HCT116 (cell line): ENCODE measurements at regions not wholly inside any gene's neighbourhood (a gene's known extent, or its start where the extent isn't known, plus 50 kb on each side); places are given as distances from the start of the nearest gene placed in this dataset.

Experiments
- ATAC-seq: fragments of 200-7000 bp; cut with Tn5 transposase; 2 replicates; pipeline ENCODE4 v1.9.1; 2020; ENCODE audit warnings: mild to moderate bottlenecking, moderate library complexity
- BruUV-seq: library from RNA; stranded (reverse); fragments of 400-500 nt; replicated peaks from 2 replicates; lab custom pipeline; 2021; lab: Mats Ljungman, UMichigan
- CTCF ChIA-PET: fragments of 300-600 bp; sonication (Branson Sonifier 250); formaldehyde crosslinking; loops from one replicate; lab custom pipeline; 2021; ENCODE audit warnings: antibody characterized with exemption; lab: Charles Lee
- POLR2A ChIA-PET: fragments of 300-600, 350-600 bp; sonication (Branson Sonifier 250); formaldehyde crosslinking; loops from one replicate; lab custom pipeline; 2021; ENCODE audit warnings: antibody characterized with exemption; lab: Charles Lee
- RAD21 ChIA-PET, 2 experiments: fragments of 300-600 bp; sonication (Branson Sonifier 250); formaldehyde crosslinking; loops; one replicate each; lab custom pipeline; 2023; ENCODE audit warnings: low total read pairs in 2 of 2; ENCODE audit not compliant: uncharacterized antibody in 2 of 2, unreplicated experiment in 2 of 2, low non-redundant PET in 1 of 2; lab: Charles Lee
- DNase-seq: peaks from one replicate; pipeline ENCODE4 v3.0.0-alpha.2; 2010; ENCODE audit warnings: low read depth, low spot score
- H2AFZ ChIP-seq: fragments of 200-600 bp; shearing (Covaris generic), sonication (generic); 2 replicates; pipeline ENCODE4 v1.6.1; 2017; ENCODE audit warnings: low read depth, mixed run types, mixed read lengths, antibody characterized with exemption, low read length; ENCODE audit not compliant: poor library complexity, severe bottlenecking
- H3K27ac ChIP-seq: 2 replicates; pipeline ENCODE4 v1.5.1; 2012; ENCODE audit warnings: low read depth, low read length
- H3K27me3 ChIP-seq: fragments of 200-600 bp; sonication (generic); 2 replicates; pipeline ENCODE4 v1.6.1; 2016; ENCODE audit warnings: mixed run types, low read length, mixed read lengths; ENCODE audit not compliant: insufficient read depth
- H3K36me3 ChIP-seq, 2 experiments: fragments of 200-500 bp in 1 of 2; fragments of 200-600 bp in 1 of 2; sonication (Bioruptor generic) in 1 of 2; sonication (generic) in 1 of 2; 2 replicates each; pipeline versions ENCODE4 v1.5.1 to v1.6.1; 2014 to 2016; ENCODE audit warnings: low read length in 2 of 2, inconsistent platforms in 1 of 2, mixed read lengths in 1 of 2, mixed run types in 1 of 2; ENCODE audit not compliant: insufficient read depth in 2 of 2, control insufficient read depth in 1 of 2
- H3K4me1 ChIP-seq, 2 experiments: fragments of 200-600 bp in 1 of 2; sonication (generic) in 1 of 2; 2 replicates each; pipeline versions ENCODE4 v1.5.1 to v1.6.1; 2012 to 2017; ENCODE audit warnings: low read length in 2 of 2, inconsistent platforms in 1 of 2, mild to moderate bottlenecking in 1 of 2, mixed read lengths in 1 of 2, mixed run types in 1 of 2, moderate library complexity in 1 of 2; ENCODE audit not compliant: insufficient read depth in 2 of 2, control insufficient read depth in 1 of 2
- H3K4me2 ChIP-seq: fragments of 200-600 bp; sonication (generic); 2 replicates; pipeline ENCODE4 v1.6.1; 2017; ENCODE audit warnings: mixed run types, low read length, mixed read lengths
- H3K4me3 ChIP-seq, 2 experiments: fragments of 200-600 bp in 1 of 2; sonication (generic) in 1 of 2; replicated peaks in 1 of 2; 2 replicates each; pipeline ENCODE4 v1.5.1; 2011 to 2016; ENCODE audit warnings: low read length in 2 of 2, control low read depth in 1 of 2, low read depth in 1 of 2, mild to moderate bottlenecking in 1 of 2, mixed read lengths in 1 of 2, mixed run types in 1 of 2
- H3K79me2 ChIP-seq: fragments of 200-600 bp; sonication (generic); 2 replicates; pipeline ENCODE4 v1.6.1; 2017; ENCODE audit warnings: mild to moderate bottlenecking, mixed run types, low read length, moderate library complexity, mixed read lengths; ENCODE audit not compliant: insufficient read depth
- H3K9ac ChIP-seq: fragments of 200-600 bp; sonication (generic); 2 replicates; pipeline ENCODE4 v1.6.1; 2016; ENCODE audit warnings: low read length, mixed read lengths
- H3K9me2 ChIP-seq: fragments of 200-600 bp; sonication (generic), shearing (Covaris generic); 2 replicates; pipeline ENCODE4 v1.6.1; 2017; ENCODE audit warnings: mixed run types, mild to moderate bottlenecking, moderate library complexity; ENCODE audit not compliant: insufficient read depth
- H3K9me3 ChIP-seq, 2 experiments: fragments of 200-500 bp in 1 of 2; fragments of 200-600 bp in 1 of 2; sonication (Bioruptor generic) in 1 of 2; sonication (generic) in 1 of 2; 2 replicates each; pipeline ENCODE4 v1.6.1; 2014 to 2017; ENCODE audit warnings: low read length in 2 of 2, mixed read lengths in 2 of 2, inconsistent platforms in 1 of 2, low read depth in 1 of 2, mild to moderate bottlenecking in 1 of 2, mixed run types in 1 of 2, moderate library complexity in 1 of 2; ENCODE audit not compliant: control insufficient read depth in 1 of 2, insufficient read depth in 1 of 2
- H4K20me1 ChIP-seq: fragments of 200-600 bp; sonication (generic), shearing (Covaris generic); 2 replicates; pipeline ENCODE4 v1.6.1; 2017; ENCODE audit warnings: mixed run types, mild to moderate bottlenecking, moderate library complexity; ENCODE audit not compliant: insufficient read depth
- CBX3 ChIP-seq: IDR thresholded peaks from 2 replicates; pipeline ENCODE4 v1.6.1; 2012; ENCODE audit warnings: low read depth
- EGR1 ChIP-seq: IDR thresholded peaks from 2 replicates; pipeline ENCODE4 v1.6.1; 2012; ENCODE audit warnings: low read depth
- EZH2phosphoT487 ChIP-seq: fragments of 200-600 bp; IDR thresholded peaks from 2 replicates; pipeline ENCODE4 v1.6.1; 2018; ENCODE audit warnings: antibody characterized with exemption, borderline replicate concordance
- MAX ChIP-seq: IDR thresholded peaks from 2 replicates; pipeline ENCODE4 v1.6.1; 2012
- SIN3A ChIP-seq: IDR thresholded peaks from 2 replicates; pipeline ENCODE4 v1.6.1; 2012; ENCODE audit warnings: low read depth
- SP1 ChIP-seq: IDR thresholded peaks from 2 replicates; pipeline ENCODE4 v1.6.1; 2012; ENCODE audit warnings: low read depth
- YY1 ChIP-seq: IDR thresholded peaks from 2 replicates; pipeline ENCODE4 v1.6.1; 2011; ENCODE audit warnings: low read length, low read depth, moderate library complexity, mild to moderate bottlenecking; ENCODE audit not compliant: insufficient replicate concordance; ENCODE audit errors: extremely low read depth
- ZFX ChIP-seq: fragments of 450-650 bp; IDR thresholded peaks from 2 replicates; pipeline ENCODE4 v1.6.1; 2017
- ZNF274 ChIP-seq: fragments of 200-500 bp; sonication (Bioruptor generic); IDR thresholded peaks from 2 replicates; pipeline ENCODE4 v1.6.1; 2014; ENCODE audit warnings: mild to moderate bottlenecking, low read depth, low read length, inconsistent platforms
- intact Hi-C: fragments of 100-400 bp; cut with micrococcal nuclease; formaldehyde crosslinking; loops from 2 replicates; pipeline ENCODE4 v1.10.0; 2022
- TF ChIP-seq, protein P1 (sequence below): IDR thresholded peaks from 2 replicates; pipeline ENCODE4 v1.6.1; 2012; ENCODE audit warnings: low read depth

DNA sequence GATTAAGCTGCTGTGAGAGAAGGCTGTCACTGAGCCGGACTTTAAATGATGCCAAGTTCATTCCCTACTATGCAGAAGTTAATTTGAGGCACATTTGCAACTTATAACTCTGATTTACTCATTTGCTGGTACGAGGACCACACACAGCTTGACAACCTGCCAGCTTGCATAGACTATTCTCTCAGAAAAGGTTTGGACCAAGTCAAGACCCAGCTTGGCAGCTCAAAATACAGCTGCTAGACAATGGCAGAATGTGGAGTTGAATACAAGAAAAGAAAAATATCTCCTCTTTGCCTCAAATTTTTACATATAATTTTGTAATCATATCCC is 338.9 kb downstream of the DHX15 start:
- no peak overlapping the region for H3K4me3 ChIP-seq
- H3K36me3 ChIP-seq: no peaks in the 10 kb centered on the region
- H3K9me3 ChIP-seq: no peaks in the 10 kb centered on the region
- H4K20me1 ChIP-seq: no peaks in the 10 kb centered on the region
- no peaks in the 10 kb centered on the region for H3K79me2 ChIP-seq
- DNase-seq (no peak), ATAC-seq (no peak)
- H2AFZ ChIP-seq: no peak overlapping the region
- H3K9me2 ChIP-seq: no peaks in the 10 kb centered on the region
- RAD21 ChIA-PET: no interaction called here
- no peak overlapping the region for H3K27ac ChIP-seq
- H3K9ac ChIP-seq: no peak overlapping the region
- CTCF ChIA-PET: no interaction called here
- intact Hi-C loops: no loop called here
- TF ChIP-seq CBX3 (no peak), ZFX (no peak), YY1 (no peak), EGR1 (no peak), ZNF274 (no peak), SP1 (no peak), SIN3A (no peak), MAX (no peak), EZH2phosphoT487 (no peak)
- TF ChIP-seq, protein P1, sequence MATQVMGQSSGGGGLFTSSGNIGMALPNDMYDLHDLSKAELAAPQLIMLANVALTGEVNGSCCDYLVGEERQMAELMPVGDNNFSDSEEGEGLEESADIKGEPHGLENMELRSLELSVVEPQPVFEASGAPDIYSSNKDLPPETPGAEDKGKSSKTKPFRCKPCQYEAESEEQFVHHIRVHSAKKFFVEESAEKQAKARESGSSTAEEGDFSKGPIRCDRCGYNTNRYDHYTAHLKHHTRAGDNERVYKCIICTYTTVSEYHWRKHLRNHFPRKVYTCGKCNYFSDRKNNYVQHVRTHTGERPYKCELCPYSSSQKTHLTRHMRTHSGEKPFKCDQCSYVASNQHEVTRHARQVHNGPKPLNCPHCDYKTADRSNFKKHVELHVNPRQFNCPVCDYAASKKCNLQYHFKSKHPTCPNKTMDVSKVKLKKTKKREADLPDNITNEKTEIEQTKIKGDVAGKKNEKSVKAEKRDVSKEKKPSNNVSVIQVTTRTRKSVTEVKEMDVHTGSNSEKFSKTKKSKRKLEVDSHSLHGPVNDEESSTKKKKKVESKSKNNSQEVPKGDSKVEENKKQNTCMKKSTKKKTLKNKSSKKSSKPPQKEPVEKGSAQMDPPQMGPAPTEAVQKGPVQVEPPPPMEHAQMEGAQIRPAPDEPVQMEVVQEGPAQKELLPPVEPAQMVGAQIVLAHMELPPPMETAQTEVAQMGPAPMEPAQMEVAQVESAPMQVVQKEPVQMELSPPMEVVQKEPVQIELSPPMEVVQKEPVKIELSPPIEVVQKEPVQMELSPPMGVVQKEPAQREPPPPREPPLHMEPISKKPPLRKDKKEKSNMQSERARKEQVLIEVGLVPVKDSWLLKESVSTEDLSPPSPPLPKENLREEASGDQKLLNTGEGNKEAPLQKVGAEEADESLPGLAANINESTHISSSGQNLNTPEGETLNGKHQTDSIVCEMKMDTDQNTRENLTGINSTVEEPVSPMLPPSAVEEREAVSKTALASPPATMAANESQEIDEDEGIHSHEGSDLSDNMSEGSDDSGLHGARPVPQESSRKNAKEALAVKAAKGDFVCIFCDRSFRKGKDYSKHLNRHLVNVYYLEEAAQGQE: no peak
- BruUV-seq: no TSS peak
- H3K4me1 ChIP-seq: no peaks in the 10 kb centered on the region
- no peak overlapping the region for H3K4me2 ChIP-seq
- no peaks in the 10 kb centered on the region for H3K27me3 ChIP-seq
- POLR2A ChIA-PET: no interaction called here
